GM18951 (cell line): ENCODE measurements at regions not wholly inside any gene's neighbourhood (a gene's known extent, or its start where the extent isn't known, plus 50 kb on each side); places are given as distances from the start of the nearest gene placed in this dataset.

Source experiments
- POLR2A ChIP-seq: IDR thresholded peaks from 4 replicates; pipeline ENCODE4 v1.6.1; 2011; ENCODE audit warnings: mild to moderate bottlenecking; ENCODE audit not compliant: insufficient read length, insufficient read depth; ENCODE audit errors: extremely low read depth
- in situ Hi-C: fragments of 300-500 bp; cut with MboI; formaldehyde crosslinking; loops from one replicate; pipeline ENCODE4 v1.12.0; 2022; ENCODE audit warnings: low sequenced_read_pairs, mixed read lengths, inconsistent platforms; ENCODE audit not compliant: unreplicated experiment

DNA sequence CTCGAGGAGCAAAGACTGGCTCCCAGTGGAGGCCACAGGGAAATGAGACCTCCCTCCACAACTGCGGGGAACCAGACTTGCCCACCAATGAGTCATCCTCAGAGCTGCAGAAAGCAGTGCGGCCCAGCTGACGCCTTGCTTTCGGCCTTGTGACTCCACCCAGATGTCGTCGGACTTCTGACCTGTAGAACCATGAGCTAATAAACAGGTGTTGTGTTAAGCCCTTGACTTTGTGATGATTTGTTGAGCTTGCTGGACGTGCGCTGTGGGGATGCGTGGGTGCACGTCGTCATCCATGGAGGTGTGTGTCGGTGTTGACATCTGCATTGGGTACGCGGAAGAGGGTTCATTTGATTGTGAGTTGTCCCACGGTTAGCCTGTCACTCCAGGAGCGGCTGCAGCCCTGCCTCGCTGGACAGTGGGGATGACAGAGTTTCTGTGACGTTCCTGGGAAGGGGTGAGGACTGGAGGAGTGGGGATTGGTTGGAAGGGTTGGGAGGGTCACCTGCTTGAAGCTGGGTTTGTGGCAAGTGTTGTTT lies 154.1 kb downstream of the SH3BP4 start:
- in situ Hi-C loops = loop anchor here (10.0 kb wide), 1 partner anchor 561 kb away; no protein-coding TSS in a partner anchor
- TF ChIP-seq POLR2A = no peak

GRCh38 chr2:235106874-235107639 lies 155.2 kb downstream of the SH3BP4 start:
- in situ Hi-C loops = loop anchor here (10.0 kb wide), 1 partner anchor 562 kb away; no protein-coding TSS in a partner anchor
- no peak for TF ChIP-seq POLR2A

DNA sequence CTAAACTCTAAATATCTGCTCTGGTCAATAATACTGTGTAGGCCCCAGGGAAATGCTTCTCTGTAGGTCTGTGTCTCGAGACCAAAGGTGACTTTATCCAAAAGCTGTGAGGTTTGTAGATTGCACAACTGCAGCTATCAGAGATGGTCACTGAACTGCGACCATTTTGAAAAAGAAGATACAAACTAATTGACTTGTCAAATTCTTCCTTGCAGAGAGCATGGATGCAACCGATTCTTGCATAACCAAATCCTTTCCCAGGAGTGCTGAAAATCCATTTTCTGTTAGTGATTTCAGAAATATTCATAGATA lies 155.8 kb downstream of the SH3BP4 start:
- in situ Hi-C loops = loop anchor here (10.0 kb wide), 1 partner anchor 563 kb away; no protein-coding TSS in a partner anchor
- no peak for TF ChIP-seq POLR2A

- in situ Hi-C loops = loop anchor here (10.0 kb wide), 1 partner anchor 565 kb away; no protein-coding TSS in a partner anchor
Measured at GRCh38 chr2:235109561-235109960, 157.7 kb downstream of the SH3BP4 start.

GRCh38 chr2:235112365-235112764 lies 160.5 kb downstream of the SH3BP4 start:
- in situ Hi-C loops = no loop called here
- no peak for TF ChIP-seq POLR2A

DNA sequence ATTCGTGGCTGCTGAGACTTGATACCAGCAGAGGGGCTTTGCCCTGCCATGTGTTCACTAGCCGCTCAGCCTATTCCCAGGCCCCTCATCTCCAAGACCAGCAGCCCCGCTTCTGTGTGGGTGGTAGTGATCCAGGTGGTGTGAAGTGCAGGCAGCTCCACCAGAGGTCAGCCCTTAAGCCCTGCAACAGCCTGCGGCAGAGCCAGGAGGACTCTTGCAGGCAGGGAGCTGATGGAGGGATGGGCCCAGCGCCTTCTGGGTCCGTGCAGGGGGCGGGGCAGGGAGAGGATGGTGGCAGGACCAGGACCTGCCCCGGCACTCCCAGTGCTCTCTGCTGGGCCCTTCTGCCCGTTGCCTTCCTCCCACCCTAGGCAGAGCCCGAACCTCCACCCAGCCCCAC lies 162.0 kb downstream of the SH3BP4 start:
- in situ Hi-C loops = no loop called here

GRCh38 chr2:235114286-235114685 lies 162.5 kb downstream of the SH3BP4 start:
- TF ChIP-seq POLR2A = no peak
- in situ Hi-C loops = no loop called here

More for the DNA sequence above, 162.0 kb downstream of the SH3BP4 start:
- TF ChIP-seq POLR2A = no peak

GRCh38 chr2:235115521-235115920 lies 163.7 kb downstream of the SH3BP4 start:
- in situ Hi-C loops = no loop called here
- no peak for TF ChIP-seq POLR2A

DNA sequence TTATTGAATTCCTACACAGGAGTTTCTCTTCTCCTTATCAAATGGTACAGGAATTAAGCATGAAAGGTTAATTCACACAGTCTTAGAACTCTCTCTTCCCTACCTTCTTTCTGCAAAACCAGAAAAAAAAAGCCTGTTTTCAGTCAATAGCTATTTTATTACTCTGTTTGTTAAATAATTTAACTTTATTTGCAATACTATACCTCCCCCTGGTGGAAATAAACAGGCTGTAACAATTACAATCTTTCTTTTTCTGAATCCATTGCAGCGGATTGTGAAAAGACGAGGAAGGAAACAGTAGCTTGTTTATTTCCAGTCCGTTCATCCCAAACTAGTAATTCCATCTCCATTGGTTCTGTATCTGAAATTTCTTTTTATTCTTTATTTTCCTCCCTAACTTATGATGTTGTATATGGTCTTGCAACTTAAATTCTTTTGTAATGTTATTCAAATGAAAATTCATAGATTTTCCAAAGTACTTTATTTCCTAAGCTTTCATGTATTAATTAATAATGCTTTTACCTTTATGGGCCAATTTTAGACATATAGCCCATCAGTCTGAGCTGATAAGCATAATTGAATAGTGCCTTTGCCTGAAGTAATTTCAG lies 165.2 kb downstream of the SH3BP4 start:
- no peak for TF ChIP-seq POLR2A
- in situ Hi-C loops = no loop called here

DNA sequence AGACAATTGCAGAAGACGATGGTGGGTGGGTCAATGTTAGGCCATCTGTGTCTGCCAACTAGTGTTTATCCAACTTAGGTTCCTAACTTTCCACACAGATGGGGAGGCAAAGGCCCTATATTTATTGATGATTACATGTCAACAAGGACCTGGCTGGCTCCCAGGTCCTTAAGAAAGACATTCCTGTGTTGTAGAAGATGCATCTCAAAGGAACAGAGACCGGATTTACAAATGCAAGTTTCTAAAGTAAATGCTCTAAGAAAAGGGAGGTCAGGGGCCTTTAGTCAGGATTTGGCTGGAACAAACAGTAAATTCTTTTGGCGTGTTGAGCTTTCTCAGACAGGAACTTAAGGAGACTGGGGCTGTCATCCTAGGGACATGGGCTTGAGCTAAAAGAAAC lies 175.0 kb downstream of the SH3BP4 start:
- no peak for TF ChIP-seq POLR2A
- in situ Hi-C loops = loop anchor here (10.0 to 25.0 kb wide), 3 partner anchors 461 to 611 kb away; no protein-coding TSS in a partner anchor

DNA sequence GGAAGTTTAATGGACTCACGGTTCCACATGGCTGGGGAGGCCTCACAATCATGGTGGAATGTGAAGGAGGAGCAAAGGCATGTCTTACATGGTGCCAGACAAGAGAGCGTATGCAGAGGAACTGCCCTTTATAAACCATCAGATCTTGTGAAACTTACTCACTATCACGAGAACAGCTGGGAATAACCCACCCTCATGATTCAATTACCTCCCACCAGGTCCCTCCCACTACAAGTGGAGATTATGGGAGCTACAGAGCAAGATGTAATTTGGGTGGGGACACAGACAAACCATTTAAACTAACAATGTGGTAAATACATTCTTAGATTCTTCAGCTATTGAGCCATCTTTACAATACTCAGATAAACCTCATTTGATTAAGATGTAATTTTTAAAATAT lies 176.1 kb downstream of the SH3BP4 start:
- in situ Hi-C loops = loop anchor here (10.0 to 25.0 kb wide), 3 partner anchors 459 to 609 kb away; no protein-coding TSS in a partner anchor
- no peak for TF ChIP-seq POLR2A

DNA sequence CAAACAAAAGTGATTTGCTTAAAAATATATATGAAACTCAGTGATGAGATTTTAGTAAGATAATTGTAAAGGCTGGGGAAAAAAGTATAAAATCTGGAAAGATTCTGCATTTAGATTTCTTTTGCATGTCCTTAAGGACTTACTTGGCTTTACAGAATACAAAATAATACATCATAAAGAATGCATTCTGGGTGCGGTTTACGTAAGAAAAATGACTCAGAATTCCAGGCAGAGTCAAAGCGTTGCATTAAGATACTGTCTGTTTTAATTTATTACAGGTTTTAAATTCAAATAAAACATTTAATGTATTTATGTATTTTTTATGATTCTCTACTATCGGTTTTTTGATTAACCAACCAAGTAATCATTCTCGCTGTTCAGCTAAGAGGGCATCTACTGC lies 178.0 kb downstream of the SH3BP4 start:
- in situ Hi-C loops = loop anchor here (10.0 to 25.0 kb wide), 3 partner anchors 457 to 607 kb away; no protein-coding TSS in a partner anchor
- TF ChIP-seq POLR2A = no peak
